Erythroblast (primary cell): ENCODE measurements at regions not wholly inside any gene's neighbourhood (a gene's known extent, or its start where the extent isn't known, plus 50 kb on each side); places are given as distances from the start of the nearest gene placed in this dataset.

Experiments used
- GATA1 ChIP-seq: IDR thresholded peaks from 2 replicates; pipeline ENCODE4 v1.6.1; 2011; ENCODE audit warnings: low read depth, mild to moderate bottlenecking, control low read depth, low read length, moderate library complexity
- POLR2A ChIP-seq: IDR thresholded peaks from 2 replicates; pipeline ENCODE4 v1.6.1; 2011; ENCODE audit warnings: mild to moderate bottlenecking, low read length

GRCh38 chr17:17420082-17420481 lies 56.7 kb upstream of the MED9 start:
- TF ChIP-seq POLR2A (no peak), GATA1 (no peak)
